Mesodermal cell (in vitro differentiated cells): ENCODE measurements at regions not wholly inside any gene's neighbourhood (a gene's known extent, or its start where the extent isn't known, plus 50 kb on each side); places are given as distances from the start of the nearest gene placed in this dataset.

Experiments used
- H3K27ac ChIP-seq: 2 replicates; pipeline ENCODE4 v1.7.0; 2013; ENCODE audit warnings: mild to moderate bottlenecking, low read depth, low read length, moderate library complexity; ENCODE audit not compliant: severe bottlenecking
- H3K36me3 ChIP-seq: 2 replicates; pipeline ENCODE4 v1.7.1; 2013; ENCODE audit warnings: mild to moderate bottlenecking, low read length, moderate library complexity; ENCODE audit not compliant: control insufficient read depth, insufficient read depth
- H3K4me1 ChIP-seq: one replicate; pipeline ENCODE4 v1.7.1; 2013; ENCODE audit warnings: mild to moderate bottlenecking, low read length; ENCODE audit not compliant: insufficient read depth, control insufficient read depth, poor library complexity, severe bottlenecking
- H3K4me3 ChIP-seq: 2 replicates; pipeline ENCODE4 v1.7.0; 2013; ENCODE audit warnings: low read length, control low read depth, mild to moderate bottlenecking; ENCODE audit not compliant: insufficient read depth, poor library complexity, severe bottlenecking; ENCODE audit errors: extremely low read depth
- H3K9me3 ChIP-seq: 2 replicates; pipeline ENCODE4 v1.7.1; 2013; ENCODE audit warnings: mild to moderate bottlenecking, low read length, moderate library complexity; ENCODE audit not compliant: control insufficient read depth
- WGBS, 2 experiments: methylation state at CpG; one replicate each; pipeline ENCODE4 v1.1.5; 2013; ENCODE audit warnings: missing lambda C conversion rate in 2 of 2; ENCODE audit not compliant: insufficient coverage in 2 of 2; 5-methylcytosine and 5-hydroxymethylcytosine counted together

DNA sequence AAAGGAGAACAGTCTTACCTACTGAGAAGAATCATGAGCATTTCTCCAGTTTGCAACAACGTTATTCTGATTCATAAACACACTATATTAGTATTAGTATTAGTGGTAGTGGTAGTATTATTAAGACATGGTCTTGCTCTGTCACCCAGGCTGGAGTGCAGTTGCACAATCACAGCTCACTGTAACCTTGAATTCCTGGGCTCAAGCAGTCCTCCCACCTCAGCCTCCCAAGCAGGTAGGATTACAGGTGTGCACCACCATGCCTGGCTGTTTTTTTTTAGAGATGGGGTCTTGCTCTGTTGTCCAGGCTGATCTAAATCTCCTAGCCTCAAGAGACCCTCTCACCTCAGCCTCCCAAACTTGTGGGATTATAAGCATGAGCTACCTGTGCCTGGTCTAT is 363.5 kb downstream of the SAMD5 start:
- Histone ChIP-seq H3K27ac (no peak overlapping the region), H3K9me3 (no peaks in the 10 kb centered on the region), H3K4me1 (peaks cover 4% of the 10 kb centered on the region), H3K36me3 (no peaks in the 10 kb centered on the region), H3K4me3 (no peak overlapping the region)
- WGBS, 2 experiments, result no CpG with 5 or more reads among the region's 1 CpG

DNA sequence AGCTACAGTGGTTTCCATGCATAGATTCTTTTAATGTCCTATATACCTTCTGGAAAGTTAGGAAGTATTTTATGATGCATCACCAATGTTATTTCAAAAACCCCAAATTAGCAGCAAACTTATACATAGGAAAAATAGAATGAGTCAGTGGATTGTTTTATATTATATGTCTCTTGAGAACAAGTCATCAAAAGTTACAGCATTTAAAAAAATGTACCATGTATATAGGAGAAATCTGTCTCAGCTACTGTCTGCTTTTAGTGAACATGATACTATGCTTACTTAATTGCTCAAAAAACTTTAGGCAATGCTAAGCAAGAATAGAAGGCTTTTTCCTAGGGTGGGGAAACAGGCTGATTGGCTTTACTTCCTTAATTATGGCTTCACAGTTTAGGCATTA is 365.3 kb downstream of the SAMD5 start:
- Histone ChIP-seq H3K4me3 (no peak overlapping the region), H3K9me3 (no peaks in the 10 kb centered on the region), H3K4me1 (no peaks in the 10 kb centered on the region), H3K27ac (no peak overlapping the region), H3K36me3 (no peaks in the 10 kb centered on the region)

DNA sequence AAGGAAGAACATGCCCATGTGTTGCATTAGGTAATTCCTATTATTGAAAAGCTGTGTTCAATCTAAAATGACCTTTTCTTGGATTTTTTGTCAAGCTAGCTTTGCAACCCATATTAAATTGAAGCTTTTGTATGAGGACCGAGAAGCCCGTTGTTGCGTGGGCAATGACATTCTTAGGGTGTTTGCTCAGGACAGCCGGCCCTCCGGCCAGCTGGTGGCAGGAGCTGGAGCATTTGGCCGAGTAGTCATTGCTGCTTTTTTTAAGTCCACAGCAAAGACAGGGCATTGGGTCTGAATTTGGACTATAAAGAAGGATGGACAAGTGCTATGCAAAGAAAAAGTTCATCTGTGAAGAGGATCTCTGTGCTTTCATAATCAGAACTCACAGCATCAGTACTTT is 365.8 kb downstream of the SAMD5 start:
- WGBS, 2 experiments, result 84% methylated on average over 4 to 6 of the region's 6 CpGs
- no peaks in the 10 kb centered on the region for H3K36me3 ChIP-seq
- no peak overlapping the region for H3K4me3 ChIP-seq
- no peak overlapping the region for H3K27ac ChIP-seq
- H3K4me1 ChIP-seq, result no peaks in the 10 kb centered on the region
- H3K9me3 ChIP-seq, result no peaks in the 10 kb centered on the region

DNA sequence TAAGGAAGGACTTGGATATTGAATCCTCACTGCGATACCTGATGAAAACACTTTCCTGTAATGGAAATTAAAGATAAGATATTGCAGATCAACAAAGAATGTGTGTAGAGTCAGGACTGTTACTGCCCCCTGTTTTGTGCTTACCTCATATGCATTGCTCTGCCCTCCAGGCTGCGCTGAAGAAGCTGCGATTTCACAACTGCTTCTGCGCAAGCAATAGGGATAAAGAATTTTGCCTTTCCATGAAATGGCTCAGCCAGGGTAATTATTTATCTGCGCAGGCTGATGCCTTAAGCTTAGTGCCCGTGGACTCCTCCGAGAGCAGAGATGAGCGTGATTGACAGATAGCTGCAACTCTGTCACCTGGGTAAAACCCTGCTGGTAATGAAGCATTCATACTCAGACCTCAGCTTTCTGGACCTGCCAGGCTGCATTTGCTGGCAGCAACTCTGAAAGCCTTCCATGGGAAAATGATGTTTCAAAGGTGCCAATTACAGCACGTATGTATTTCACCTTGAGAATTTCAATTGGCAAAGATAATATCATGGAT is 370.6 kb downstream of the SAMD5 start:
- H3K27ac ChIP-seq, result no peak overlapping the region
- no peak overlapping the region for H3K4me3 ChIP-seq
- WGBS, 2 experiments, result 94 to 95% methylated on average over 8 to 9 of the region's 9 CpGs
- no peaks in the 10 kb centered on the region for H3K4me1 ChIP-seq
- H3K9me3 ChIP-seq, result no peaks in the 10 kb centered on the region
- no peaks in the 10 kb centered on the region for H3K36me3 ChIP-seq

DNA sequence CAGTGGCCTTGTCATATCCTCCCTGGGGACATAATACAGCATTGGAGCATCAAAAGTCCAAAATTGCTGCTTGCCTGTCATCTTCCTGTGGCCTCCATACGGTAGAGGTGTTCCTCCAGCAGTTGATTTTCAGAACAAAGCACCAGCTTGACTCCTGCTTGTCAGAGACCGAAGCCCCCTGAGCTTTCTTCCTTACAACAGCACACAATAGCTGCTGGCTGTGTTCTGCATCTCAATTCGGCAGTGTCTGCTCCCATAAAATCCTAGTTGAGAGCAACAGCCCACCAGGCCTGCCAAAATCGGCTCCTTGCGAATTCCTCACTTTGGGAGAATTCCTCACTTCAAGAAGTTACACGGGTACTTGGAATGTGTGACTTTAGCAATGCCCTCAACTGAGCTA is 372.9 kb downstream of the SAMD5 start:
- Histone ChIP-seq H3K27ac (no peak overlapping the region), H3K4me3 (no peak overlapping the region), H3K4me1 (no peaks in the 10 kb centered on the region), H3K36me3 (no peaks in the 10 kb centered on the region), H3K9me3 (no peaks in the 10 kb centered on the region)
- WGBS, 2 experiments, result 44 to 55% methylated on average over 6 of the region's 6 CpGs

DNA sequence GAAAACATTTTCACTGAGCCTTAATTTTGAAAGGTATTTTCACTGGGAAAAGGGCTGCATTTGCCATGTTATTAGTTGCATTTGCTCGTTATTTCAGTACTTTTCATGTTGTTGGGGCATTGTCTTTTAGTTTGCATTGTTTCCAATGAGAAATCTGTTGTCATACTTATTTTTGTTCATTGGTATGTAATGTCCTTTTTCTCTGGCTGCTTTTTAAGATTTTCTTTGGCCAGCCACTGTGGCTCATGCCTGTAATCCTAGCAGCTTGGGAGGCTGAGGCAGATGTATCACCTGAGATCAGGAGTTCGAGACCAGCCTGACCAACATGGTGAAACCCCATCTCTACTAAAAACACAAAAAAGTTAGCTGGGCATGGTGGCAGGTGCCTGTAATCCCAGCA is 379.9 kb downstream of the SAMD5 start:
- H3K4me3 ChIP-seq, result no peak overlapping the region
- H3K27ac ChIP-seq, result no peak overlapping the region
- no peaks in the 10 kb centered on the region for H3K36me3 ChIP-seq
- H3K4me1 ChIP-seq, result no peaks in the 10 kb centered on the region
- 71 to 83% methylated on average over 1 to 2 of the region's 2 CpGs for WGBS, 2 experiments
- H3K9me3 ChIP-seq, result peaks cover 4% of the 10 kb centered on the region

DNA sequence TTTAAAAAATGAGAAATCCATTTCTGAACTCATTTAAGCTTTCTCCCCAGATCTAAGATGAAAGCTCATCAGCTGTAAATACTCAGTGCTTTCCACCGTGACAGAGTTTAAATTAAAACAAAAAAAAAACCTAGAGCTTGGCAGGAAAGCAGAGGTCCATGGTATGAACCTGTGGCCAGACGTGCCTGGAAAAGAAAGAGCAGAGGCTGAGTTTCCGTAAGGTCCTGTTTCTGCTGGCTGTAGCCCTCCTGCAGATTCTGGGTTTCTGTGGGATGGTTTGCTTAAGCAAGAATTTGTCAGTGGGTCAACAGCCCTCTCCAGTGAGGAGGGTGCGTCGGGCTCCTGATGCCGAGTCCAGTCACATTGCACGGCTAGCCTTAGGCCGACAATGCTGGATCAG is 383.2 kb downstream of the SAMD5 start:
- WGBS, 2 experiments, result 74 to 88% methylated on average over 7 to 8 of the region's 8 CpGs
- Histone ChIP-seq H3K36me3 (no peaks in the 10 kb centered on the region), H3K4me1 (no peaks in the 10 kb centered on the region), H3K27ac (no peak overlapping the region), H3K4me3 (no peak overlapping the region), H3K9me3 (peaks cover 2% of the 10 kb centered on the region)

DNA sequence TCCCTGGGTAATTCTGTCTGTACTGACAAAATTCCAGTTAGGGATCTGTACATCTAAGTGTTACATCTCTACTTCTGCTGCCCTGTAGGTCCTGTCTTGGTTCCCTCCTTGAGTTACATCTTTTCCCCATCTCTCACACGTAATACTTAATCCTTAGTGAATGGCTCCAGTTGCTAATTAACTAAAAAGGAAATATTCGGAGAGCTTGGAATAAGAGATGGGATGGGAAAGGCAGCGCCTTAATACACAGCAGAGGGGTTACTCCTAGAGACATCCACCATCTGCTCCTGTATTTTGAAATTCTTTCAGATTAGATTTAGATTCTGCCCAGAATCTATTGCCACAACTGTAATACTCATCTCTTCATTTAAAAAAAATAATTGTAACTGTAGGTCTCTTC is 384.0 kb downstream of the SAMD5 start:
- WGBS, 2 experiments, result no CpG with 5 or more reads among the region's 3 CpGs
- Histone ChIP-seq H3K27ac (no peak overlapping the region), H3K4me3 (no peak overlapping the region), H3K9me3 (no peaks in the 10 kb centered on the region), H3K4me1 (no peaks in the 10 kb centered on the region), H3K36me3 (no peaks in the 10 kb centered on the region)

DNA sequence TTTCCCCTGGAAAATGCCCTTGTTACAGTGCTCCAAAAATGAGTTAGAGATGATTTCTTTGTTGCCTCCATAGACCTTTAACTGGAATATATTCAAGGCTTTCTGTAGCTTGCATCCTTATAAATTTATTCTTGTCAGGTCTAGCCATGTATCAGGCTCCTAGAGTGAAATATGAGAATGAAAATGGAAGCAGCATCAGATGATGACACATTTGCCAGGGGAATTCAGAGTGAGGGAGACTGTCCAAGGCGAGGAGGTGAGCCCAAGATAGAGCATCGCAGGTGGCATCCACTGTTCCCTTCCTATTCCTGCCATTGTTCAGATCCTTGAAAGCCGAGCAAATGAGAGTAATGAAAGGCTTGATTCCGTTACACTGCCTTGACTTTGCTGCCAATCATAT is 386.8 kb downstream of the SAMD5 start:
- Histone ChIP-seq H3K27ac (no peak overlapping the region), H3K4me3 (no peak overlapping the region), H3K4me1 (no peaks in the 10 kb centered on the region), H3K9me3 (no peaks in the 10 kb centered on the region), H3K36me3 (no peaks in the 10 kb centered on the region)
- 83 to 88% methylated on average over 1 to 3 of the region's 4 CpGs for WGBS, 2 experiments

DNA sequence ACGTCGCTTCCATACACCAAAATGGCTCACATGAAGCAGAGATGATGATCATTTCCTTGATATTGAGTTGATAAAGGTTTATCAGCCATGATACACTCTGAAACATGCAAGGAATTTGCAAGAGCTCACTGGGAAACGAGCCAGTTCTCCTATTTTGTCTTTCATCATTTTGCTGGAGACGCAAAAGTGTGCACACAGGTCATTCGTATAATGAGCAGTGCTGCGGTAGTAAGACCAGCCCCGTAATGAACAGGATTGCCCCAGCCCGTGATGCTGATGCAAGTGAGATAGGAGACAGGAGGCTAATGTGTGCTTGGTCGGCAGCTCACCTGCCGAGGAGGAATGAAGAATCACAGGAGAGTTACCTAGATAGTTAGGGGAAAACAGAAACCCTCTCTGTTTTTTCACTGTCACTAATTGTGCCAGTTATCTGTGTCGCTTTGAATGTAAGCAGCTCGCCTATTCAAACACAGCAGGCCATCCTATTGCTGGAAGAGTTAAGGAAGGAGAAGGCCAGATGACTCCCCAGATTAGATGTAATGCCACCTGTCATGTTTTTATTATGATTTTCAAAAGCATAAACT is 391.8 kb downstream of the SAMD5 start:
- no peak overlapping the region for H3K27ac ChIP-seq
- no peaks in the 10 kb centered on the region for H3K9me3 ChIP-seq
- H3K4me1 ChIP-seq, result no peaks in the 10 kb centered on the region
- WGBS, 2 experiments, result 92 to 96% methylated on average over 10 to 12 of the region's 12 CpGs
- H3K36me3 ChIP-seq, result no peaks in the 10 kb centered on the region
- no peak overlapping the region for H3K4me3 ChIP-seq

DNA sequence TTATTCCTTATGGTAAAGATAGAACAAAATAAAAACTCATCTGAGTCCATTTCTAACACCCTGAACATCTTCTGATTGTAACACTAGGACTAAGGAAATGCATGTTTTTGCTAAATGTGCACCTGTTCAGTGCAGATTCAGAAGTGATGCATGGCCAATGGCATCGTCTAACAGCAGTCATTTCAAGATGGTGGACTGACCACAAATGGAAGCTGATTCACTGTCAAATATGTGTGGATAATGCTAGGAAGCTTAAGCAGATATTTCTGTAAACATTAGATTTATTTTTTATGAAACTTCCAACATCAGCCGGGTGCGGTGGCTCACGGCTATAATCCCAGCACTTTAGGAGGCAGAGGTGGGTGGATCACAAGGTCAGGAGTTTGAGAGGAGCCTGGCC is 394.8 kb downstream of the SAMD5 start:
- WGBS, 2 experiments, result 83 to 100% methylated on average over 2 to 4 of the region's 4 CpGs
- Histone ChIP-seq H3K36me3 (no peaks in the 10 kb centered on the region), H3K4me3 (no peak overlapping the region), H3K4me1 (peaks cover 10% of the 10 kb centered on the region), H3K9me3 (no peaks in the 10 kb centered on the region), H3K27ac (no peak overlapping the region)
